Astrocyte (in vitro differentiated cells and primary cell): ENCODE measurements at regions not wholly inside any gene's neighbourhood (a gene's known extent, or its start where the extent isn't known, plus 50 kb on each side); places are given as distances from the start of the nearest gene placed in this dataset.

Experiments used
- CTCF ChIP-seq: IDR thresholded peaks from 2 replicates; pipeline ENCODE4 v1.5.1; 2011; ENCODE audit warnings: low read depth, mild to moderate bottlenecking, inconsistent platforms, low read length, moderate library complexity; ENCODE audit not compliant: insufficient read depth
- EZH2 ChIP-seq: IDR thresholded peaks from 2 replicates; pipeline ENCODE4 v1.6.1; 2012; ENCODE audit warnings: mild to moderate bottlenecking, low read length, inconsistent platforms; ENCODE audit not compliant: insufficient read depth

- TF ChIP-seq CTCF: no peak
- TF ChIP-seq EZH2: no peak
Measured at GRCh38 chr3:150264561-150265279, 143.4 kb upstream of the TSC22D2 start.
